ENCODE measurements at regions not wholly inside any gene's neighbourhood (a gene's known extent, or its start where the extent isn't known, plus 50 kb on each side); places are given as distances from the start of the nearest gene placed in this dataset.

- no peak for TF ChIP-seq CTCF (IDR thresholded peaks at IDR 0.05)
- H3K36me3 ChIP-seq: no peaks in the 10 kb centered on the region
- no peak for ATAC-seq
- no peaks in the 10 kb centered on the region for H3K9me3 ChIP-seq
- H3K27ac ChIP-seq: no peak overlapping the region
- no peak overlapping the region for H3K4me3 ChIP-seq
- intact Hi-C loops (cut with DNase I): loop anchor here in 1 of 10 donors (10.0 kb wide), 1 partner anchor 256 kb away; no protein-coding TSS in a partner anchor
- no peaks in the 10 kb centered on the region for H3K4me1 ChIP-seq
- H3K27me3 ChIP-seq: peaks cover 0 to 5% (median 0%) of the 10 kb centered on the region in 9 donors
- no peak for DNase-seq
Measured at GRCh38 chr4:114398410-114398809, 200.2 kb upstream of the UGT8 start.

GRCh38 chr4:114399105-114399504, 199.5 kb upstream of the UGT8 start:
- 25 to 42% (median 37%) methylated on average over 4 to 5 of the region's 5 CpGs for WGBS, 4 donors

DNA sequence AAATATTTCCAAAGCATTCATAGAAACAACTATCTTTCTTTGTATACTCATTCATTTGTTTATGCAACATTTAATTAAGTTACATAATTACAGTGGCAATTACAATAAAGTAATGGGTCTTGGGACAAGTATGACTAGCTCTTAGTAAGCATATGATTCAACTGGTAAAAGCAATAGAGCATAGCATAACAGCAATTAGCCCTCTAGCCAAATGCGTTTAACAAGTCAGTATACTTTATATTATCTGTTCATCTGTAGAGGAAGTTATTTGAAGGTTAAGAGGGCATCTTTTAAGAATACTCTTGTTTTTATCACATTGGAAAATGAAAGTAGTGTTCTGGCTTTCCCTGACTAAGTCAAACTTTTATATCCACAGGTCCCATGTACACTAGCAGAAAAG, 198.1 kb upstream of the UGT8 start:
- H3K9me3 ChIP-seq: no peaks in the 10 kb centered on the region
- H3K27me3 ChIP-seq: peaks cover 0 to 5% (median 0%) of the 10 kb centered on the region in 9 donors
- no peaks in the 10 kb centered on the region for H3K36me3 ChIP-seq
- H3K4me1 ChIP-seq: no peaks in the 10 kb centered on the region
- WGBS, 4 donors: 55 to 74% (median 66%) methylated on average over 1 of the region's 1 CpG
- TF ChIP-seq CTCF (IDR thresholded peaks at IDR 0.05): no peak
- TF ChIP-seq POLR2A (IDR thresholded peaks at IDR 0.05): no peak
- ATAC-seq: no peak
- no peak overlapping the region for H3K27ac ChIP-seq
- intact Hi-C loops (cut with DNase I): no loop called here
- H3K4me3 ChIP-seq: no peak overlapping the region
- no peak for DNase-seq

More at GRCh38 chr4:114399105-114399504, 199.5 kb upstream of the UGT8 start:
- Histone ChIP-seq H3K27ac (no peak overlapping the region), H3K4me3 (no peak overlapping the region), H3K9me3 (no peaks in the 10 kb centered on the region), H3K4me1 (no peaks in the 10 kb centered on the region), H3K27me3 (peaks cover 0 to 5% (median 0%) of the 10 kb centered on the region in 9 donors), H3K36me3 (no peaks in the 10 kb centered on the region)
- DNase-seq: no peak
- no peak for TF ChIP-seq CTCF (IDR thresholded peaks at IDR 0.05)
- TF ChIP-seq POLR2A (IDR thresholded peaks at IDR 0.05): no peak
- intact Hi-C loops (cut with DNase I): loop anchor here in 1 of 10 donors (10.0 kb wide), 1 partner anchor 256 kb away; no protein-coding TSS in a partner anchor
- ATAC-seq: no peak

GRCh38 chr4:114401483-114401882, 197.1 kb upstream of the UGT8 start:
- WGBS, 4 donors: 68 to 88% (median 78%) methylated on average over 2 of the region's 2 CpGs
- H3K4me1 ChIP-seq: no peaks in the 10 kb centered on the region
- H3K27ac ChIP-seq: no peak overlapping the region
- H3K9me3 ChIP-seq: no peaks in the 10 kb centered on the region
- peaks cover 0 to 5% (median 0%) of the 10 kb centered on the region in 9 donors for H3K27me3 ChIP-seq
- no peak for TF ChIP-seq CTCF (IDR thresholded peaks at IDR 0.05)
- TF ChIP-seq POLR2A (IDR thresholded peaks at IDR 0.05): no peak
- DNase-seq: no peak
- no peaks in the 10 kb centered on the region for H3K36me3 ChIP-seq
- no peak for ATAC-seq
- H3K4me3 ChIP-seq: no peak overlapping the region
- intact Hi-C loops (cut with DNase I): no loop called here
